ENCODE measurements at regions not wholly inside any gene's neighbourhood (a gene's known extent, or its start where the extent isn't known, plus 50 kb on each side); places are given as distances from the start of the nearest gene placed in this dataset.

DNA sequence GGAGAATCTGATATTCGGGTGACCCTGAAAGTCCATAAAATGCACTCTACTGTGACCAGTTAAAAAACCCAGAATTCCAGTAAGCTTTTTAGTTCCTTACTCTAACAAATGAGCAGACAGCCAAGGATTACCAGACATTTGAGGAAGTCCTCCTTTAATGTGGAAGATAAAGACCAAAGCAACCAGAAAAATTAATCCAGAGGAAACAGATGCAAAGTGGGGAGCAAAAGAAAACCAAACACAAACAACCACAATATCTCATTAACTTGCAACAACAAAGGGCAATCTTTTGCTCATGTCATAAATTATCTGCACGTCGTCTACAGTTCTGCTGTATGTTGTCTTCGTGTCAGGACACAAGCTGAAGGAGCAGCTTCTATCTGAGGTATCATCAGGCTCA, 164.4 kb downstream of the PJA1 start:
- no peak overlapping the region for H3K4me3 Mint-ChIP-seq
- ATAC-seq = no peak
- intact Hi-C loops (cut with micrococcal nuclease) = no loop called here
- no peak for DNase-seq
- H3K27me3 Mint-ChIP-seq = no peaks in the 10 kb centered on the region
- ChIA-PET CTCF (no interaction called here), POLR2A (no interaction called here)
- H3K36me3 Mint-ChIP-seq (ENCODE audit: low read depth) = no peaks in the 10 kb centered on the region
- H3K9me3 Mint-ChIP-seq = no peaks in the 10 kb centered on the region
- TF ChIP-seq, protein P1, sequence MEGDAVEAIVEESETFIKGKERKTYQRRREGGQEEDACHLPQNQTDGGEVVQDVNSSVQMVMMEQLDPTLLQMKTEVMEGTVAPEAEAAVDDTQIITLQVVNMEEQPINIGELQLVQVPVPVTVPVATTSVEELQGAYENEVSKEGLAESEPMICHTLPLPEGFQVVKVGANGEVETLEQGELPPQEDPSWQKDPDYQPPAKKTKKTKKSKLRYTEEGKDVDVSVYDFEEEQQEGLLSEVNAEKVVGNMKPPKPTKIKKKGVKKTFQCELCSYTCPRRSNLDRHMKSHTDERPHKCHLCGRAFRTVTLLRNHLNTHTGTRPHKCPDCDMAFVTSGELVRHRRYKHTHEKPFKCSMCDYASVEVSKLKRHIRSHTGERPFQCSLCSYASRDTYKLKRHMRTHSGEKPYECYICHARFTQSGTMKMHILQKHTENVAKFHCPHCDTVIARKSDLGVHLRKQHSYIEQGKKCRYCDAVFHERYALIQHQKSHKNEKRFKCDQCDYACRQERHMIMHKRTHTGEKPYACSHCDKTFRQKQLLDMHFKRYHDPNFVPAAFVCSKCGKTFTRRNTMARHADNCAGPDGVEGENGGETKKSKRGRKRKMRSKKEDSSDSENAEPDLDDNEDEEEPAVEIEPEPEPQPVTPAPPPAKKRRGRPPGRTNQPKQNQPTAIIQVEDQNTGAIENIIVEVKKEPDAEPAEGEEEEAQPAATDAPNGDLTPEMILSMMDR (IDR thresholded peaks at IDR 0.05) = no peak
- no peaks in the 10 kb centered on the region for H3K4me1 Mint-ChIP-seq (ENCODE audit: low read depth)
- no peak overlapping the region for H3K27ac Mint-ChIP-seq

DNA sequence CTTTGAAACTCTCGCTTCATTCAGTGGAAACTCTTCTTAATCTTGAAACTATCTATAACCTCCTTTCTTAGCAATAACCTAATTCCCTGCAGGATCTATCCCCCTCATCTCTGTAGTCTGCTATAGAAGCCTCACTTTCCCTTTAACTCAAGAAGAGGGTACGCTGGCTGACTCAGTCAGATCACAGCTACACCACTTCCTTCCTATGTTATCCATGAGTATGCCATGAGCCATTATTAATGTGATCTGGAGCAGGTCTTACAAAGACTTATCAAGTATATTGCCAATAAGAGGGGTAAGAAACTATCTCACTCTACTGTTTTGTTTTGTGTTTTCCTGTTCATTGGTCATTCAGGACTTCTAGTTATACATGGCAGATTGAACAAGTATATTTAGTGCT, 165.3 kb downstream of the PJA1 start:
- Mint-ChIP-seq H3K4me3 (no peak overlapping the region), H3K4me1 (ENCODE audit: low read depth) (no peaks in the 10 kb centered on the region), H3K9me3 (no peaks in the 10 kb centered on the region), H3K27ac (no peak overlapping the region), H3K27me3 (no peaks in the 10 kb centered on the region), H3K36me3 (ENCODE audit: low read depth) (no peaks in the 10 kb centered on the region)
- TF ChIP-seq, protein P1 (IDR thresholded peaks at IDR 0.05) = no peak
- ATAC-seq = no peak
- intact Hi-C loops (cut with micrococcal nuclease) = no loop called here
- DNase-seq = no peak
- CTCF ChIA-PET = no interaction called here
- POLR2A ChIA-PET = no interaction called here

DNA sequence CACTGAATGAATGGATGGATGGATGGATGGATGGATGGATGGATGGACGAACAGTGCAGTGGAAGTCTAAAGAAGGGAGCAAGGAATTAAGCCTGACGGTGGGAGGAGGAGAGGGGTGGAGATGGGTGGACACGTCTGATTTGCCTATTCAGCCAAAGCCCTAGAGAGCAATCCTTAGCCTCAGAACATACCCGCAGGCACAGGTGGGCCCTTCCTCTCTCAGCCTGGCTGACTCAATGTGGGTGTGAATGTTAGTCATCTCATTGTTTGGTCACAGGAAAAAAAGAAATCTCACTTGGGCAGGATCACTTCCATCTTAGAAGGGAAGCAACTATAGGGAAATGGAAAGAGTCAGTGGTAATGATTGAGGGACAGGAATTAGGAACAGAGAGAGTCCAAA, 165.9 kb downstream of the PJA1 start:
- H3K9me3 Mint-ChIP-seq = no peaks in the 10 kb centered on the region
- H3K36me3 Mint-ChIP-seq (ENCODE audit: low read depth) = no peaks in the 10 kb centered on the region
- no peaks in the 10 kb centered on the region for H3K4me1 Mint-ChIP-seq (ENCODE audit: low read depth)
- ATAC-seq = no peak
- H3K27ac Mint-ChIP-seq = no peak overlapping the region
- TF ChIP-seq, protein P1 (IDR thresholded peaks at IDR 0.05) = no peak
- intact Hi-C loops (cut with micrococcal nuclease) = no loop called here
- no peak overlapping the region for H3K4me3 Mint-ChIP-seq
- DNase-seq = no peak
- H3K27me3 Mint-ChIP-seq = no peaks in the 10 kb centered on the region
- POLR2A ChIA-PET = interaction anchor here (0.6 kb wide), 1 partner anchor 587 kb away, joined by 3 read pairs; no protein-coding TSS in a partner anchor
- CTCF ChIA-PET = no interaction called here

DNA sequence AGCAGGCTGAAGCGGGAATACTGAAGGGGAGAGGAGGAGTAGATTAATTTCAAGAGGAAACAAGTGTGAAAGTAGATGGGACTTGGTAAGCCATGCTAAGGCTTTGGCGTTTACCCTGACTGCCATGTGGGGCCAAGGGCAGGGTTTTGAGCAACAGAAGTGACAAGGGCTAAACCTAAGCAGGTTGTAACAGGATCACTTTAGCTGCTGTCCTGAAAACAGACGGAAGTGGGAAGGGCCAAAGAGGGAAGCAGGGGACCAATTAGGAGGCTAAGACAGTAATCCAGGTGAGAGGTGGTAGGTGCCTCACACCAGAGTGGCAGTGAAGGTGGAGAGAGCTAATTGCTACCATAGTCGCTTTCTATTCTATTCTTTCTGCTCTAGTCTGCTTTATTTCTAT, 166.5 kb downstream of the PJA1 start:
- Mint-ChIP-seq H3K4me1 (ENCODE audit: low read depth) (no peaks in the 10 kb centered on the region), H3K36me3 (ENCODE audit: low read depth) (no peaks in the 10 kb centered on the region), H3K9me3 (no peaks in the 10 kb centered on the region), H3K27ac (no peak overlapping the region), H3K27me3 (no peaks in the 10 kb centered on the region), H3K4me3 (no peak overlapping the region)
- DNase-seq (no peak), ATAC-seq (no peak)
- TF ChIP-seq, protein P1 (IDR thresholded peaks at IDR 0.05) = no peak
- ChIA-PET CTCF (no interaction called here), POLR2A (interaction anchor here (0.6 kb wide), 1 partner anchor 587 kb away, joined by 3 read pairs; no protein-coding TSS in a partner anchor)
- intact Hi-C loops (cut with micrococcal nuclease) = no loop called here

DNA sequence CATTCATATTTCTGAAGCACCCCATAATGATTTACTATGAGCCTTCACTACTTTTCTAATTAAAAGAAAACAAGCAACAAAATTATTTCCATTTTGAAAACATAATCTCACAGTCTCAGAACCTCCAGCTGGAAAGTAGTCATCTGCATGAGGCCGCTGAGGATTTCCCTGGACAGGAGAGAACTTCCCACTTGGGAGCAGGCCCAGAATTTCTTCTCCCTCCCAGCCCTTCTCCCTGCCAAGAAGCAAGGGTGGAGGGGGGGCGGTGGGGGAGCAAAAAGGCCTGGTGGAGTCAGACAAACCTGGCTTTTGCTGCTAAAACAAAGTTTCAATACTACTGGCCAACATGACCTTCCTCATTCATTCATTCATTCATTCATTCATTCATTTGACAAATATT, 167.3 kb downstream of the PJA1 start:
- intact Hi-C loops (cut with micrococcal nuclease) = no loop called here
- DNase-seq = no peak
- Mint-ChIP-seq H3K36me3 (ENCODE audit: low read depth) (no peaks in the 10 kb centered on the region), H3K27ac (no peak overlapping the region), H3K9me3 (no peaks in the 10 kb centered on the region), H3K4me1 (ENCODE audit: low read depth) (no peaks in the 10 kb centered on the region), H3K4me3 (no peak overlapping the region), H3K27me3 (no peaks in the 10 kb centered on the region)
- CTCF ChIA-PET = no interaction called here
- POLR2A ChIA-PET = no interaction called here
- ATAC-seq = no peak
- TF ChIP-seq, protein P1 (IDR thresholded peaks at IDR 0.05) = no peak

All from activated CD8-positive, alpha-beta T cell treated with anti-CD3 and anti-CD28 coated beads for 36 hours (primary cell).